ENCODE measurements at regions not wholly inside any gene's neighbourhood (a gene's known extent, or its start where the extent isn't known, plus 50 kb on each side); places are given as distances from the start of the nearest gene placed in this dataset.

- TF ChIP-seq POLR2A (IDR thresholded peaks at IDR 0.05) (no peak), CTCF (IDR thresholded peaks at IDR 0.05) (no peak)
Observed at GRCh38 chr4:87738483-87738882, 60.9 kb upstream of the IBSP start.

Data from gastroesophageal sphincter (tissue), 3 donors.